Activated CD8-positive, alpha-beta T cell treated with anti-CD3 and anti-CD28 coated beads for 36 hours (primary cell): ENCODE measurements at regions not wholly inside any gene's neighbourhood (a gene's known extent, or its start where the extent isn't known, plus 50 kb on each side); places are given as distances from the start of the nearest gene placed in this dataset.
"Not testable (repeated sequence)": the region's sequence is repeated elsewhere in the genome, so short reads cannot be mapped to it uniquely, and the experiment has no call there.

Source experiments
- ATAC-seq: fragments of 200-7000 bp; cut with Tn5 transposase; one replicate; pipeline ENCODE4 v1.10.0; 2021; ENCODE audit warnings: mild to moderate bottlenecking, moderate library complexity
- CTCF ChIA-PET: fragments of 350-600 bp; sonication (Branson Sonifier 250); formaldehyde crosslinking; loops from one replicate; lab custom pipeline; 2021; ENCODE audit warnings: antibody characterized with exemption; lab: Charles Lee
- POLR2A ChIA-PET: fragments of 350-600 bp; sonication (Branson Sonifier 250); formaldehyde crosslinking; loops from one replicate; lab custom pipeline; 2021; ENCODE audit warnings: antibody characterized with exemption; lab: Charles Lee
- DNase-seq: peaks from one replicate; pipeline ENCODE4 v3.0.0-alpha.2; 2020
- H3K27ac Mint-ChIP-seq: one replicate; pipeline ENCODE4 v1.8.0; 2021; ENCODE audit warnings: mild to moderate bottlenecking, mixed read lengths
- H3K27me3 Mint-ChIP-seq: one replicate; pipeline ENCODE4 v1.8.0; 2021; ENCODE audit warnings: mixed read lengths
- H3K36me3 Mint-ChIP-seq: one replicate; pipeline ENCODE4 v1.8.0; 2021; ENCODE audit warnings: low read depth, mixed read lengths
- H3K4me1 Mint-ChIP-seq: one replicate; pipeline ENCODE4 v1.8.0; 2021; ENCODE audit warnings: low read depth, mixed read lengths
- H3K4me3 Mint-ChIP-seq: one replicate; pipeline ENCODE4 v1.8.0; 2021; ENCODE audit warnings: mild to moderate bottlenecking, moderate library complexity, mixed read lengths
- H3K9me3 Mint-ChIP-seq: one replicate; pipeline ENCODE4 v1.8.0; 2021; ENCODE audit warnings: mixed read lengths
- CTCF ChIP-seq: fragments of 200-600 bp; IDR thresholded peaks from one replicate; pipeline ENCODE4 v1.8.0; 2022; ENCODE audit warnings: antibody characterized with exemption, mild to moderate bottlenecking
- intact Hi-C: fragments of 100-400 bp; cut with micrococcal nuclease; formaldehyde crosslinking; loops from one replicate; pipeline ENCODE4 v1.10.0; 2022

DNA sequence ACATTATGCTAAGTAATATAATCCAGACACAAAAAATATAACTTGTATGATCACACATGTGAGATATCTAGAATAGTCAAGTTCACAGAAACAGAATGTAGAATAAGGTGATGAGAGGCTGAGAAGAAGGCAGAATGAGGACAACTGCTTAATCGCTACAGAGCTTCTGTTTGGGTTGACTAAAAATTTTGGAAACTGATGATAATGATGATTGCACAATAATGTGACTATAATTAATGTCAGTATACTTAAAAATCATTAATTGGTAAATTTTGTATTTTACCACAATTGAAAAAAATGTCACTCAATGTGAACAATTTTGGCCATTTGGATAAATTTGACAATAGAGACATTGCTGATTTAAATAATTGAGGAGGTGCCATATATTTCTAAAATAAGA, 1374.4 kb upstream of the CDH8 start:
- Mint-ChIP-seq H3K4me3 (no peak overlapping the region), H3K36me3 (no peaks in the 10 kb centered on the region), H3K4me1 (no peaks in the 10 kb centered on the region), H3K9me3 (peaks cover 20% of the 10 kb centered on the region), H3K27me3 (no peaks in the 10 kb centered on the region), H3K27ac (no peak overlapping the region)
- POLR2A ChIA-PET = no interaction called here
- no peak for TF ChIP-seq CTCF
- CTCF ChIA-PET = no interaction called here
- no peak for DNase-seq
- ATAC-seq = no peak
- intact Hi-C loops = no loop called here

GRCh38 chr16:63403792-63404191, 1367.6 kb upstream of the CDH8 start:
- no peak overlapping the region for H3K27ac Mint-ChIP-seq
- H3K27me3 Mint-ChIP-seq = no peaks in the 10 kb centered on the region
- ChIA-PET POLR2A (no interaction called here), CTCF (no interaction called here)
- DNase-seq (no peak), ATAC-seq (no peak)
- no peak for TF ChIP-seq CTCF
- intact Hi-C loops = no loop called here
- H3K36me3 Mint-ChIP-seq = no peaks in the 10 kb centered on the region
- peaks cover 13% of the 10 kb centered on the region for H3K9me3 Mint-ChIP-seq
- no peak overlapping the region for H3K4me3 Mint-ChIP-seq
- no peaks in the 10 kb centered on the region for H3K4me1 Mint-ChIP-seq

GRCh38 chr16:63388277-63388676, 1352.0 kb upstream of the CDH8 start:
- H3K4me3 Mint-ChIP-seq, H3K36me3 Mint-ChIP-seq, H3K4me1 Mint-ChIP-seq, CTCF ChIA-PET, POLR2A ChIA-PET, ATAC-seq, H3K9me3 Mint-ChIP-seq, DNase-seq, H3K27ac Mint-ChIP-seq, intact Hi-C loops, H3K27me3 Mint-ChIP-seq: not testable (repeated sequence)

- DNase-seq (no peak), ATAC-seq (no peak)
- no peaks in the 10 kb centered on the region for H3K4me1 Mint-ChIP-seq
- no peaks in the 10 kb centered on the region for H3K27me3 Mint-ChIP-seq
- no peak overlapping the region for H3K4me3 Mint-ChIP-seq
- POLR2A ChIA-PET = no interaction called here
- no peaks in the 10 kb centered on the region for H3K9me3 Mint-ChIP-seq
- TF ChIP-seq CTCF = no peak
- no peaks in the 10 kb centered on the region for H3K36me3 Mint-ChIP-seq
- intact Hi-C loops = no loop called here
- CTCF ChIA-PET = no interaction called here
- no peak overlapping the region for H3K27ac Mint-ChIP-seq
These were observed 1349.6 kb upstream of the CDH8 start for GRCh38 chr16:63385714-63386432.

DNA sequence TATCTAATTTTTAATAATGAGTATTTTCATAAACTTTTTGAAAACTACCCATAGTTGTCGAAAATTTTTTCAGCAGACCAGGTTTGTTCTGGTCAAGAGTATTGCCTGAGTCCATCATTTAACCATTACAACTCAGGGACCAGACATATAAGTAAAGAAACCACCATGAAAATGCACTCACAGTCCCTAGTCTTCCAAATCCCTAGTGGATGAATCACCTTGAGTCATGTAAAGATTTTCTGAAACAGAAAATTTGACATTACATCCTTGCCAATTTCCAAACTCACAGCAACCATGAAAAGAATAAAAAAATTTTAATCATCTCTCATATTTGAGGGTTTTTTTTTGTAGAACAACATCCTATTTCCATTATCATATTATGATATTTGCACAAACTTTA, 1337.5 kb upstream of the CDH8 start:
- intact Hi-C loops = no loop called here
- no peak overlapping the region for H3K27ac Mint-ChIP-seq
- POLR2A ChIA-PET = no interaction called here

More for the DNA sequence above, 1337.5 kb upstream of the CDH8 start:
- CTCF ChIA-PET = no interaction called here
- no peak overlapping the region for H3K4me3 Mint-ChIP-seq
- no peaks in the 10 kb centered on the region for H3K4me1 Mint-ChIP-seq
- no peaks in the 10 kb centered on the region for H3K36me3 Mint-ChIP-seq
- DNase-seq (no peak), ATAC-seq (no peak)
- H3K9me3 Mint-ChIP-seq = peaks cover 12% of the 10 kb centered on the region
- no peaks in the 10 kb centered on the region for H3K27me3 Mint-ChIP-seq
- TF ChIP-seq CTCF = no peak
